Transverse colon (tissue), 4 donors: ENCODE measurements at regions not wholly inside any gene's neighbourhood (a gene's known extent, or its start where the extent isn't known, plus 50 kb on each side); places are given as distances from the start of the nearest gene placed in this dataset.

ENCODE experiments used
- CTCF ChIP-seq, 5 experiments: fragments of 200-600 bp in 3 of 5; fragments of 450-650 bp in 2 of 5; sonication (generic) in 3 of 5; IDR thresholded peaks; 1 replicate in 2 of 5; 2 replicates in 3 of 5; pipeline ENCODE4 v1.5.1; 2016 to 2017; ENCODE audit warnings: antibody characterized with exemption in 5 of 5, inconsistent platforms in 3 of 5, mild to moderate bottlenecking in 2 of 5, moderate library complexity in 1 of 5
- EP300 ChIP-seq: sonication (generic); formaldehyde crosslinking; IDR thresholded peaks from one replicate; pipeline ENCODE4 v1.6.1; 2017; ENCODE audit warnings: antibody characterized with exemption, low read depth
- POLR2AphosphoS5 ChIP-seq, 3 donors: sonication (generic); formaldehyde crosslinking; IDR thresholded peaks; one replicate each; pipeline ENCODE4 v1.6.1; 2016; ENCODE audit warnings: antibody characterized with exemption in 3 of 3

GRCh38 chr6:142700671-142701312, 244.2 kb downstream of the HIVEP2 start:
- no peak for TF ChIP-seq POLR2AphosphoS5 (IDR thresholded peaks at IDR 0.05)
- no peak for TF ChIP-seq CTCF (IDR thresholded peaks at IDR 0.05)
- no peak for TF ChIP-seq EP300
